Ovary (tissue), 3 donors: ENCODE measurements at regions not wholly inside any gene's neighbourhood (a gene's known extent, or its start where the extent isn't known, plus 50 kb on each side); places are given as distances from the start of the nearest gene placed in this dataset.

ENCODE experiments used
- CTCF ChIP-seq, 3 donors: fragments of 450-650 bp in 2 of 3; fragments of 200-600 bp in 1 of 3; IDR thresholded peaks; one replicate each; pipeline versions ENCODE4 v1.5.1 to v1.8.0; 2016 to 2022; ENCODE audit warnings: antibody characterized with exemption in 3 of 3, mild to moderate bottlenecking in 1 of 3
- EP300 ChIP-seq: sonication (generic); formaldehyde crosslinking; IDR thresholded peaks from one replicate; pipeline ENCODE4 v1.6.1; 2017; ENCODE audit warnings: antibody characterized with exemption
- POLR2A ChIP-seq: fragments of 450-650 bp; IDR thresholded peaks from one replicate; pipeline ENCODE4 v1.6.1; 2017; ENCODE audit warnings: antibody characterized with exemption, mild to moderate bottlenecking, moderate library complexity
- donor health status: DM: no; HTN: no; CAD: no.

GRCh38 chr5:152277936-152278335, 127.1 kb downstream of the NMUR2 start:
- no peak for TF ChIP-seq CTCF (IDR thresholded peaks at IDR 0.05)
- TF ChIP-seq POLR2A = no peak
- TF ChIP-seq EP300 = no peak
